ENCODE measurements at regions not wholly inside any gene's neighbourhood (a gene's known extent, or its start where the extent isn't known, plus 50 kb on each side); places are given as distances from the start of the nearest gene placed in this dataset.

DNA sequence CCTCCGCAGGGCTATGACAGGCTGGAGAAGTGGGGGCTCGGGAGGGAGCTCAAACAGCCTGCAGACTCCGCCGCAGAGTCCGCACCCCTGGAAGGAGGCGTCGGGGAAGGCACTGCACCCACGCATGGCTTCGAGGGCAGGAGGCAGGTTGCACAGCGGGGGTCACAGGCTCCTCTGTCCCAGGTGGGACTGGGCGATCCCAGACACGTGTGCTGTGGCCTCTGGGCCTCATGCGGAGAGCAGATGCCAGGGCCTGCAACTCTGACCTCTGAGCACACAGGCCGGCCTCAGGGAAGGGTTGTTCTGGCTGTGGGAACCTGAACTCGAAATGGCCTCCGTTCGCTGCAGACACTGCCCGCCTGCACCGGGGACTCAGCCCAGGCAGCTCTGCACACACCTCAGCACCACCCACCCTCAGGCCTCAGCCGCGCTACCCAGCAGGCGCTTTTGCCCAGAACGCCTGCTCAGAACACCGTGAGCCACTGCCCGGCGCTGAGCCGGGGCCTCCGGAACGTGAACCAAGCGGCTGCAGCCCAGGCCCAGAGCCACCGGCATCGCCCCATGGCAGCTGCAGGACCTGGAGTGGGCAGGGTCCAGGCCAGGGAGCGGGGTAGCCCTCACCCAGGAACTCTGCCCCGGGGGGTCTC is 71.8 kb upstream of the ADGRA1 start:
- H3K36me3 ChIP-seq (ENCODE audit: control insufficient read depth in 4 of 4, insufficient read depth in 3 of 4, low read depth in 1 of 4, low read length in 3 of 4), result no peaks in the 10 kb centered on the region
- no peak overlapping the region for H3K9ac ChIP-seq (ENCODE audit: low read depth in 1 of 2, low read length in 2 of 2)
- no peaks in the 10 kb centered on the region for H3K4me1 ChIP-seq (ENCODE audit: control insufficient read depth in 4 of 4, insufficient read depth in 4 of 4, low read length in 3 of 4)
- no peak for DNase-seq (ENCODE audit: low spot score)
- 93% methylated on average over 34 of the region's 34 CpGs for WGBS
- TF ChIP-seq HNF4G (IDR thresholded peaks at IDR 0.05), result no peak
- TF ChIP-seq NR2F2 (IDR thresholded peaks at IDR 0.05), result no peak
- TF ChIP-seq, protein P1, sequence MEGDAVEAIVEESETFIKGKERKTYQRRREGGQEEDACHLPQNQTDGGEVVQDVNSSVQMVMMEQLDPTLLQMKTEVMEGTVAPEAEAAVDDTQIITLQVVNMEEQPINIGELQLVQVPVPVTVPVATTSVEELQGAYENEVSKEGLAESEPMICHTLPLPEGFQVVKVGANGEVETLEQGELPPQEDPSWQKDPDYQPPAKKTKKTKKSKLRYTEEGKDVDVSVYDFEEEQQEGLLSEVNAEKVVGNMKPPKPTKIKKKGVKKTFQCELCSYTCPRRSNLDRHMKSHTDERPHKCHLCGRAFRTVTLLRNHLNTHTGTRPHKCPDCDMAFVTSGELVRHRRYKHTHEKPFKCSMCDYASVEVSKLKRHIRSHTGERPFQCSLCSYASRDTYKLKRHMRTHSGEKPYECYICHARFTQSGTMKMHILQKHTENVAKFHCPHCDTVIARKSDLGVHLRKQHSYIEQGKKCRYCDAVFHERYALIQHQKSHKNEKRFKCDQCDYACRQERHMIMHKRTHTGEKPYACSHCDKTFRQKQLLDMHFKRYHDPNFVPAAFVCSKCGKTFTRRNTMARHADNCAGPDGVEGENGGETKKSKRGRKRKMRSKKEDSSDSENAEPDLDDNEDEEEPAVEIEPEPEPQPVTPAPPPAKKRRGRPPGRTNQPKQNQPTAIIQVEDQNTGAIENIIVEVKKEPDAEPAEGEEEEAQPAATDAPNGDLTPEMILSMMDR (IDR thresholded peaks at IDR 0.05; ENCODE audit: low read depth, low read length, missing input control), result no peak
- TF ChIP-seq, protein P2, sequence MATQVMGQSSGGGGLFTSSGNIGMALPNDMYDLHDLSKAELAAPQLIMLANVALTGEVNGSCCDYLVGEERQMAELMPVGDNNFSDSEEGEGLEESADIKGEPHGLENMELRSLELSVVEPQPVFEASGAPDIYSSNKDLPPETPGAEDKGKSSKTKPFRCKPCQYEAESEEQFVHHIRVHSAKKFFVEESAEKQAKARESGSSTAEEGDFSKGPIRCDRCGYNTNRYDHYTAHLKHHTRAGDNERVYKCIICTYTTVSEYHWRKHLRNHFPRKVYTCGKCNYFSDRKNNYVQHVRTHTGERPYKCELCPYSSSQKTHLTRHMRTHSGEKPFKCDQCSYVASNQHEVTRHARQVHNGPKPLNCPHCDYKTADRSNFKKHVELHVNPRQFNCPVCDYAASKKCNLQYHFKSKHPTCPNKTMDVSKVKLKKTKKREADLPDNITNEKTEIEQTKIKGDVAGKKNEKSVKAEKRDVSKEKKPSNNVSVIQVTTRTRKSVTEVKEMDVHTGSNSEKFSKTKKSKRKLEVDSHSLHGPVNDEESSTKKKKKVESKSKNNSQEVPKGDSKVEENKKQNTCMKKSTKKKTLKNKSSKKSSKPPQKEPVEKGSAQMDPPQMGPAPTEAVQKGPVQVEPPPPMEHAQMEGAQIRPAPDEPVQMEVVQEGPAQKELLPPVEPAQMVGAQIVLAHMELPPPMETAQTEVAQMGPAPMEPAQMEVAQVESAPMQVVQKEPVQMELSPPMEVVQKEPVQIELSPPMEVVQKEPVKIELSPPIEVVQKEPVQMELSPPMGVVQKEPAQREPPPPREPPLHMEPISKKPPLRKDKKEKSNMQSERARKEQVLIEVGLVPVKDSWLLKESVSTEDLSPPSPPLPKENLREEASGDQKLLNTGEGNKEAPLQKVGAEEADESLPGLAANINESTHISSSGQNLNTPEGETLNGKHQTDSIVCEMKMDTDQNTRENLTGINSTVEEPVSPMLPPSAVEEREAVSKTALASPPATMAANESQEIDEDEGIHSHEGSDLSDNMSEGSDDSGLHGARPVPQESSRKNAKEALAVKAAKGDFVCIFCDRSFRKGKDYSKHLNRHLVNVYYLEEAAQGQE (IDR thresholded peaks at IDR 0.05), result no peak
- H3K27me3 ChIP-seq (ENCODE audit: control insufficient read depth in 4 of 4, insufficient read depth in 4 of 4, low read length in 3 of 4), result no peaks in the 10 kb centered on the region
- H3K4me3 ChIP-seq (ENCODE audit: low read depth in 1 of 3, low read length in 3 of 3), result no peak overlapping the region
- no peak overlapping the region for H3K27ac ChIP-seq (ENCODE audit: low read depth in 1 of 2, low read length in 2 of 2)
- H3K9me3 ChIP-seq (ENCODE audit: control insufficient read depth in 4 of 4, low read length in 3 of 4), result no peaks in the 10 kb centered on the region

DNA sequence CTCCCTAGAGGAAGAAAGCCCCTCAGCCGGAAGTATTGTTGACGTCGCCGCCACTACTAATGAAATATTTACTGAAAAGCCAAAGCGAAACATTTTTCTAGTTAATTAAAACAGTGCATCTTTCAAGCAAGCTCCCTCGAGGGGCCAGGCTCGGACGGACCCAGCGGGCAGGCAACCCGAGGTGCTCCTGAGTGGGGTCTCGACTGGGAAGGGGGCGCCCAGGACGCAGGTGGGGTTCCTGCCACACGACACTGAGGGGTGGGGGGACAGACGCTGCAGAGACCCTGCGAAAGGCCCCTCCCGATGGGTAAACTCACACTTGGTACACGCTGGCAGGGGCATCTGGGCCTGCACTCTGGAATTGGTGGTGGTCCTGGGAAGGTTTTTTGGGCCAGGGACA is 72.4 kb upstream of the ADGRA1 start:
- H3K9me3 ChIP-seq (ENCODE audit: control insufficient read depth in 4 of 4, low read length in 3 of 4), result no peaks in the 10 kb centered on the region
- no peaks in the 10 kb centered on the region for H3K4me1 ChIP-seq (ENCODE audit: control insufficient read depth in 4 of 4, insufficient read depth in 4 of 4, low read length in 3 of 4)
- 89% methylated on average over 18 of the region's 18 CpGs for WGBS
- no peak for DNase-seq (ENCODE audit: low spot score)
- TF ChIP-seq HNF4A (conservative IDR thresholded peaks at IDR 0.05) (no peak), RXRA (IDR thresholded peaks at IDR 0.05) (no peak), NR2F2 (IDR thresholded peaks at IDR 0.05) (no peak)
- TF ChIP-seq, protein P3, sequence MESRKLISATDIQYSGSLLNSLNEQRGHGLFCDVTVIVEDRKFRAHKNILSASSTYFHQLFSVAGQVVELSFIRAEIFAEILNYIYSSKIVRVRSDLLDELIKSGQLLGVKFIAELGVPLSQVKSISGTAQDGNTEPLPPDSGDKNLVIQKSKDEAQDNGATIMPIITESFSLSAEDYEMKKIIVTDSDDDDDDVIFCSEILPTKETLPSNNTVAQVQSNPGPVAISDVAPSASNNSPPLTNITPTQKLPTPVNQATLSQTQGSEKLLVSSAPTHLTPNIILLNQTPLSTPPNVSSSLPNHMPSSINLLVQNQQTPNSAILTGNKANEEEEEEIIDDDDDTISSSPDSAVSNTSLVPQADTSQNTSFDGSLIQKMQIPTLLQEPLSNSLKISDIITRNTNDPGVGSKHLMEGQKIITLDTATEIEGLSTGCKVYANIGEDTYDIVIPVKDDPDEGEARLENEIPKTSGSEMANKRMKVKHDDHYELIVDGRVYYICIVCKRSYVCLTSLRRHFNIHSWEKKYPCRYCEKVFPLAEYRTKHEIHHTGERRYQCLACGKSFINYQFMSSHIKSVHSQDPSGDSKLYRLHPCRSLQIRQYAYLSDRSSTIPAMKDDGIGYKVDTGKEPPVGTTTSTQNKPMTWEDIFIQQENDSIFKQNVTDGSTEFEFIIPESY (IDR thresholded peaks at IDR 0.05), result no peak
- TF ChIP-seq, protein P2 (IDR thresholded peaks at IDR 0.05), result no peak
- H3K27ac ChIP-seq (ENCODE audit: low read depth in 1 of 2, low read length in 2 of 2), result no peak overlapping the region
- H3K36me3 ChIP-seq (ENCODE audit: control insufficient read depth in 4 of 4, insufficient read depth in 3 of 4, low read depth in 1 of 4, low read length in 3 of 4), result no peaks in the 10 kb centered on the region
- H3K27me3 ChIP-seq (ENCODE audit: control insufficient read depth in 4 of 4, insufficient read depth in 4 of 4, low read length in 3 of 4), result no peaks in the 10 kb centered on the region
- H3K4me3 ChIP-seq (ENCODE audit: low read depth in 1 of 3, low read length in 3 of 3), result no peak overlapping the region
- H3K9ac ChIP-seq (ENCODE audit: low read depth in 1 of 2, low read length in 2 of 2), result no peak overlapping the region
